ENCODE measurements at regions not wholly inside any gene's neighbourhood (a gene's known extent, or its start where the extent isn't known, plus 50 kb on each side); places are given as distances from the start of the nearest gene placed in this dataset.
"Not testable (repeated sequence)": the region's sequence is repeated elsewhere in the genome, so short reads cannot be mapped to it uniquely, and the experiment has no call there.

DNA sequence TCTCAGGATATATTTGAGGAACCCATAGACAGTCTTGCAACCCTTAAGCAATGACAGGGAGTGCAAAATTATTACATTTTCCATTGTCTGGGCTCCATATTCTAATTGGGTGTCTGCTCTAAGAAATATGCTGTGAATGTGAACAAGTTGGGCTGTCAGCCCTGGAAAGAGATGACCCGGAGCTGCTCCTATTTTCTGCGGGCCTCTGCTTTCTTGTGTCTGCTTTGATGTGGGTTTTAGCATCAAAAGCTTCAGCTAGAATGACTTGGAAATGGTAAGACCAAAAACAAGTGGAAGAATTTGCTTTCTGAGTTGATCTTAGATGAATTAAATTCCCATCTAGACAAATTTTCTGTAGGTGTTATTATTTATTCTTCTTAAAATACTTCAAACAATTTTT, 343.6 kb upstream of the IGFBP3 start:
- no peak for DNase-seq

DNA sequence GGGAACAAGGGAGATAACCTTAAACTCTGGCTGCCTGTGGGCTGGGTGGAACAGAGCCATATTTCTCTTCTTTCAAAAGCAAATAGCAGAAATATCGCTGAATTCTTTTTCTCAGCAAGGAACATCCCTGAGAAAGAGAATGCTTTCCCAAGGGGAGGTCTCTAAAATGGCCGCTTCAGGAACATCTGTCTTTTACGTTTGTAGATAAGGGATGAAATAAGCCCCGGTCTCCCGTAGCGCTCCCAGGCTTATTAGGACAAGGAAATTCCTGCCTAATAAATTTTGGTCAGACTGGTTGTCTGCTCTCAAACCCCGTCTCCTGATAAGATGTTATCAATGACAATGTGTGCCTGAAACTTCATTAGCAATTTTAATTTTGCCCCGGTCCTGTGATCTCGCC, 340.6 kb upstream of the IGFBP3 start:
- DNase-seq, result not testable (repeated sequence)

DNA sequence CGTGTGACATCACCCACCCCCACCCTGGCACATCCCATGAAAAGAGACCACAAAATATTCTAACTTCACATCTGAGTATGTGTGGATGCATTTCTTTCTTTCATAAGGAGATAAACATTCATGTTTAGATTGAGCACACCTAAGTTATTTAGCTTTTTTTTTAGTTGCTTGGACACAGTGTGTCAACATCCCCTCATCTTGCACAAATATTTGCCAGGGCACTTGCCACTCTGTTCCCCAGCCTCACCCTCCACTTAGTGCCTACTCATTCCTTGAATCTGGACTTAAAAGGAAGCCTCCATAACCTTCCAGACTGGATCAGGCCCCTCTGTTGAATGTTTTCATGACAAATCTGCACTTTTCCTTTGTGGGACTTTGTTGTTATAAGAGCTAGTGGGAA, 338.9 kb upstream of the IGFBP3 start:
- no peak for DNase-seq

DNA sequence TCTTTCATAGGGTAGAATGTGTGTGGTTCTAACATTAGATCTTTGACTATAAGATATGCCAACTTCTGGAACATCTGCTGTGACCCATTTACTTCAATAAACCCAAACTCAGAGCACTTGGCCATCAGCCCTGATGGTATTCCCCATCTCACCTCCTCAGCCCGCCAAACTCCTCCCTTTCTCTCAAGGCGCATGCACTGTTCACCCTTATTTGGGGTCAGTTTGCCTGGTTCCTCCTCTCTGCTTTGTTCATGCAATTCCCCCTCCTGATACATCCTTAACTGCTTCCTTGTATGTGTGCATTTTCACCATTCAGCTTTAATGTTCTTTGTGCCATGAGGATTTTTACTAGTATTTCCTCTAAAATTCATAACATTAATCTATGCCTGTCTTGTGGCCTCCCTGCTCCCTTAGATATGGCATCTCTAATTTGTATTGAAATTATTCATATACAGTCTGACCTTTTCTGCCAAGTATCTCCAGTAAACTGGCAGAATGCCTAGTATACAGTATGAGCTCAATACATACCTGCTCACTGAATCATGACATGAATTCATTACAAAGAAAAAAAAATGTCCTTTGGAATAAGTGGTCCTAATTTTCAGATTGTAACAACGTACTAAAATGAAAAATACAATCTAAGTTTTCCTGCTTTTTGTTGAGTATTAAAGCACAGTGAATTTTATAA, 336.8 kb upstream of the IGFBP3 start:
- no peak for DNase-seq

DNA sequence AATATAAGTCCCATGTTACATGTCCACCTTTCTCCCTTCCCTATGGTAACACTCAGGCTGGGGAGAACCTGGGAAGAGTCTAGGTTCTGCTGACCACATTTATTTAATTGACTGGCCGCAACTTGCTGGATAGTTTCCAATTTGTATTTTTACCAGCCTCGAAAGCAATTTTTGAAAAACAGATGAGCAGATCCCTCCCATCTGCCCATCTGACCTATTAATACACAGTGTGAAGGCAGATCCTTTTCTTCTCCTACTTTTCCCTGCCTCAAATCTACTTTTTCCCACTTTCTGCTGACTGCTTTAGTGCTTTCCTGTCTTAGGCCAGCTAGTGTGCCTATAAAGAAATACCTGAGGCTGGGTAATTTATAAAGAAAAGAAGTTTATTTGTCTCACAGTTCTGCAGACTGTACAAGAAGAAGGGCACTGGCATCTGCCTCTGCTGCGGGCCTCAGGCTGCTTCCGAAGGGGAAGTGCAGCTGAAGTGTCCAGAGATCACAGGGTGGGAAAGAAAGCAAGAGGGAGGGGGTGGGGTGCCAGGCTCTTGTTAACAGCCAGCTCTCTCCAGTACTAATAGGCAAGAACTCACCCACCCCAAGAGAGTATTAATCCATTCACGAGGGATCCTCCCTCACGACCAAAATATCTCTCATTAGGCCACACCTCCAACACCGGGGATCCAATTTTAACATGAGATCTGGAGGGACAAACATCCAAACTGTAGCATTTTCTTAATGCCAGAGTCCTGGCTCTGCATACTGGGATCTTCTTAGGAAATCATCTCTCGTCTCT, 336.0 kb upstream of the IGFBP3 start:
- no peak for DNase-seq

DNA sequence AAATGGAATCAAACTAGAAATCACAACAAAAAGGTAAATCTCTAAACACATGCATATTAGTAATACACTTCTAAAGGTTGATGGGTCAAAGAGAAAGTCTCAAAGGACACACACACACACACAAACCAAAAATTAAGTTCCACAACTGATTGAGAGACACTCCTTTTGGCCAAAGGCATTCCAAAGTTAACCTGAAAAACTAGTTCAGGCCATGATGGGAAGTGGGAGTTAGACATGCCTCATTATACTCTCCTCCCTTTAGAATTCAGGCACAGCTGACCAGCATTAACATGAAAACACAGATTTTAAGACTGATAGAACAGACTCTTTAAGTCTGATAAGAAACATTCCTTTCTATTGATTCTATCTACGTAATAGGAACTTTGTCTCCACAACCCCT, 332.4 kb upstream of the IGFBP3 start:
- no peak for DNase-seq

DNA sequence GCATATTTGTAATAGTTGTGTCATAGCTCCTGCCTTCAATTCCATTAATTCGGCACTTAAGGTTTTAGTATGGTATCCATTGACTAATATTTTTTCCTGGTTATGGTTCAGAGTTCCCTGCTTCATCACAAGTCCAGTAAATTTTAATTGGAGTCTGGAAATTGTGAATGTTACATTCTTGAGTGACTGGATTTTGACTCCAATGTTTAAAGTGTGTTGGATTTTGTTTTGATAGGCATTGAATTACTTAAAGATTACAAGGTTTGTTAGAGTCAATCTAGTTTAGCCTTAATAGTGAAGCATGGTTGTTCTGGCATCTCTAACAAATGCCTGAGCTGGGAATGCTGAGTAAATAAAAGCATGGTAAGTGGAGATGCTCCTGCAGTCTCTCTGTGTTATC, 326.6 kb upstream of the IGFBP3 start:
- no peak for DNase-seq

DNA sequence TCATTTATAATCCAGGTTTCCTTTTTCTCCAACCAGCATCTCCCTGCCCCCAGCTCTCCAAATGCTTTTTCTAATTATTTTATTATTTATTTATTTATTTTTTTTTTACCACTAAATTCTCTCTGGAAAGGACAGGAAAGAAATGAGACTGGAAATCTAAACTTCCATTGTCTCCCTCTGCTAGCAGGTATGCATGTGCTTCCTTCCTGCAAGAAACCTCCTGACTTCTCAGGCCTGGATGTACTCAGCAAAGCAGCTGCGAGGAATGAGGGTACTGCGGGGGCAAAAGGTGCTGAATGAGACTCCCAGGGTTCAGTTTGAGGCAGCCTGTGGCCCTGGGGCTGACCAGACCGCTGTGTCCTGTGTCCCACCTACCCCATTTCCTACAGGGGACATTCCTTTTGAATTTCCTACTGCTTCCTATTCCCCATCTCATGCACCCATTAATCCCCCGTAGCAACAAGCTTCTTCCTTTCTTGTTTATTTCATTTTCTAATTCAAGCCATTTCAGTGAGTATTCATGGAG, 324.6 kb upstream of the IGFBP3 start:
- DNase-seq, result no peak

DNA sequence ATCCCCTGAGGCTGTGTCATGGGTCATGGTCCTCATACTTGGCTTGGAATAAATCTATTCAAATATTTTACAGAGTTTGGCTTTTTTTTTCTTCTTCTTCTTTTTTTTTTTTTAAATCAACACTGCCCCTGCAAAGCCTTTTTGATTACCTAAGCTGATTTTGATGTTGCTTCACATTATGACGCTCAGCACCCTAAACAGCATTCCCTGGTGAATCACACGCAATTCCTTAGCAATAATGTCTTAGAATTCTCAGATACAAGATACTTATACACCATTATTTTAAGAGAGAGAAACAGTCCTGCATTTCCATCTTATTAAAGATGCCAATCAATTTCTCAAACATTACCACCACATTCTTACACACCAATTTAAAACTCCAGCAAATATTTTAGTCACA, 323.7 kb upstream of the IGFBP3 start:
- DNase-seq, result no peak

DNA sequence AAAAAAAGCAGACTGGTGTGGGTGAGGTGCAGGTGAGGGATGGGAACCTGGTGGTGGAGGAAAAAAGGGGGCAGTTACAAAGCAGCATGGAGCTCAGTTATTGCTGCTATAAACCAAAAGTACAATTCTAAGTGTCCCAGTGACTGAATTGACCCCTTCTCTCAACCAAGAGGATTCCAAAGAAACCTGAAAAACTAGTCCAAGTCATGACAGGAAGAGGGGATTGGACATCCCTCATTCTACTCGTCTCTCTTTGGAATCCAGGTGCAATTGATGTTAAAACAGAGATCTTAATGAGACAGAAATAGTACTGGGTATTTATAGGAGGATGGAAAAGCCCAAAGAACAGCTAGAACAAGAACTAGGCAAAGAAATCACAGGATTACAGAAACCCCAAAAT, 322.3 kb upstream of the IGFBP3 start:
- DNase-seq, result no peak

DNA sequence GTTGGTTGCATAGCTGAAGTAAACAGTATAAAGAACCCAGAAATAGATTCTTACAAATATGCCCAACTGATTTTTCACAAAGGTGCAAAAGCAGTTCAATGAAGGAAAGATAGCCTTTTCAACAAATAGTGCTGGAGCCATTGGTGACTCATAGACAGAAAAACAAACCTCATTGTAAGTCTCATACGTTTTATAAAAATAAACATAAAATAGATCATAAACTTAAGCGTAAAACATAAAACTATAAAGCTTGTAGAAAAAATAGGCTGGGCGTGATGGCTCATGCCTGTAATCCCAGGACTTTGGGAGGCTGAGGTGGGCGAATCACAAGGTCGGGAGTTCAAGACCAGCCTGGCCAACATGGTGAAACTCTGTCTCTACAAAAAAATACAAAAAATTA, 318.8 kb upstream of the IGFBP3 start:
- no peak for DNase-seq

DNA sequence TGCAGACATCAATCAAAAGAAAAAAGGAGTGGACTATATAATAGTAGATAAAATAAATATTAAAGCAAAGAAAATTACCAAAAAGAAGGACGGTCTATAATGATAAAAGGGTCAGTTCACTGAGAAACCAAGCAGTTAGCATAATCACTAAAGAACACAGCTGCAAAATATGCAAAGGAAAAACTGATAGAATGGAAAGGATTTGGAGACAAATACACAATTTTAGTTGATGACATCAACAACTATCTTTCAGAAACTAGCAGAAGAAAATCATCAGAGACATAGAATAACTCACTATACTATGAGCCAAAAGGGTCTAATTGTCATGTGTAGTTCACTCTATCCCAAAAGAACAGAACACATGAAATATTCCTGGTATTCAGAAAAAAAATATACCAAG, 316.4 kb upstream of the IGFBP3 start:
- no peak for DNase-seq

DNA sequence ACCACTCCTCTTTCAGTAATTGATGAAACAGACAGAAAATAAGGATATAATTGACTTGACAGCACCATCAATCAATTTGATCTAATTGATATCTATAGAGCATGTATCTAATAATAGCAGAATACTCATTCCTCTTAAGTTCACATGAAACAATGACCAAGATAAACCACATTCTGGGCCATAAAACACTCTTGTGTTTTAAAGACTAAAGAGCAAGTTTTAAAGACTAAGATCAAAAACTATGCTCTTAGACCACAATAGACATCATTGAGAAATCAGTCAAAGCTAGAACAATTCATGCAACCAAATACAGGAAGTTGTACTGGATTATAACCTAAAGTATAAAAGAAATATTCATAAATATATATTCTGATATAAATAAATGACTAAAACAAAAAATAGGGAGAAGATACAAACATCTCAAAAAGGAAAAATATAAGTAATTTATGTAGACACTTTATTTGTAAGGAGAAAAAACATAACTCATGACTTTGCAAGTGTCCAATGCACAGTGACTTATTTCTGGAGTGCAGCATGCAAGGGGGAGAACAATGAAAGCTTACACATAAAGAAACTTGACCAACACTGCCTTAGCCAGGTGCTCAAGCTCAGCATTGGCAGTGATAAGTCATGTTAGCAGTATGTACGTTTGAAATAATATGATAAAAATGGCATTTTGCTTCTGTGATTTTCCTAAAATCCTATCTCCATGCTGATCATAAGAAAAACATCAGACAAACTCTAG, 312.7 kb upstream of the IGFBP3 start:
- DNase-seq, result no peak

DNA sequence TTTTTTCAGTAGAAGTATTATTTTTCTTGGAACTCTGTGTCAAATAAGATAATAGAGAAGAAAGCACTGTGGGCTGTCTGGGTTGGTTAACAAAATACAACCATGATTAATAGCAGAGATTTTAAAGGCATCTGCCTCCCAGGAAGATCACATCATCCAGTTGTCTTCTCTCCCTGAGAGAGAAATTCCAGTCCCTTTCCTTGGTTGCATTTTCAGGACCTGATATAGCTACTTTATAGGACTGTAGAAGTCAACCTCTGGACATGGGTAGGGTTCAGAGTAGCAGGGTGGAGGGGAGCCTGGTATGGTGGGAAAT, 309.9 kb upstream of the IGFBP3 start:
- DNase-seq, result no peak

DNA sequence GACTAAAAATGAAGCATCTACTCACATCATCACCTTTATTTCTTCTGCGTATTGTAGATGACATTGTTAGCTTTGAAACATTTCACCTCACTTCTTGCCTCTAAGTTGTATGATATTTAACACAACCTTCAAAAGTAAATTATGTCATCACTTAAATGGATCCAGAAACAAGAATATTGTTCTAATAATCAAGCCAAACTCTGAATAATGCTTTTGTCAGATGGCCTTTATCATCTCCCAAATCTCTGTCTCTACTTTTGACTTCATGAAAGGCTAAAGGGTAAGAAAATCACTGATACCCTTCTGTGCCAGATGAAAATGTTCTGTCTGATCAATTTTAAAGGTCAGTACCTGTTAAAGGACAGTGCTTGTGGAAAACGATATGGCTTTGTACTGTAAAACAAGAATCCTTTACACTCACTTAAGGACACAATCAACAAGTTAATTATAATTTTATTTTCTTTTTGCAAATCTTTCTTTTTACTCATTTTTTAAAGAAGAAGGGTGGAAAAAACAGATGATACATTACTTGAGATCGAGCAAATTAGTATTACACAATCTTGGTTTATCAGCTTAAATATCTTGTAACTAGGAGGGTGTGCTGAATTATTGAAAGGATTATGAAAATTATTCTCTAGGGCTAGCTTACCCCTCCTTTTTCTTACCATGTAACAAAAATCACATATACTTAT, 309.4 kb upstream of the IGFBP3 start:
- no peak for DNase-seq

DNA sequence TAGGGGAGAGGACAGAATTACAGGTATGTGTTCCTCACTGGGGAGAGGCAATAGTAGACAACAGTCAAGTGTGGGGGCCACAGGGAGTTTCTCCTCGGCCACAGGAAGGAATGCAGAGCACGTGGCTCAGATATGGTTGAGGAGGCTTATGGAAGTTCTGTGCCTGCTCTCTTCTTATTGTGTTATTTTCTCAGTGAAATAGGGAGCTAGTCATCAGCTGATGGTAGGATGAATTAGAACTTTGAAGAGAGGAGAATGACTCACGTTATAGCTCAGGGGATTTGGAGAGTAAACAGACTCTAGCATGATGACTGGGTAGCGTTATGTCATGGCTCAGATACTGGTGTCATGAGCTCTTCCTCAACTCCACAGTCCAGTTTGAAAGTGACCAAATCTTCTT, 308.3 kb upstream of the IGFBP3 start:
- no peak for DNase-seq

DNA sequence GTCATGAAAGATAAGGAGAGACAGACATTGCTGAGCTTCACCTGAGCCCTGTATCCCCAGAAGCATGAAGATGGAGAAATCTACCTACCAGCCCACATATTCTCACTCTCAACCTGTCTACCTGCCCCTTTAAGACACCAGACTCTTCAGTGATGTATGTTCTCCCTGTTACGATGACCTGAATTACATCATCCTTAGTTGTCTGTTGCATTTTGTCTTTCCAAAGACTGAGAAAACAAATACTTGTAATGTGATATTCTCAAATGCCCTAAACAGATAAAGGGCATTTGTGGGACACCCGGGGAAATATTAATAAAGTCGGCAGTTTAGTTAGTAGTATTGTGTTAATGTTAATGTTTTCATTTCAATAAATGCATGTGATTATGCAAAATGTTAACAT, 305.8 kb upstream of the IGFBP3 start:
- DNase-seq, result no peak

DNA sequence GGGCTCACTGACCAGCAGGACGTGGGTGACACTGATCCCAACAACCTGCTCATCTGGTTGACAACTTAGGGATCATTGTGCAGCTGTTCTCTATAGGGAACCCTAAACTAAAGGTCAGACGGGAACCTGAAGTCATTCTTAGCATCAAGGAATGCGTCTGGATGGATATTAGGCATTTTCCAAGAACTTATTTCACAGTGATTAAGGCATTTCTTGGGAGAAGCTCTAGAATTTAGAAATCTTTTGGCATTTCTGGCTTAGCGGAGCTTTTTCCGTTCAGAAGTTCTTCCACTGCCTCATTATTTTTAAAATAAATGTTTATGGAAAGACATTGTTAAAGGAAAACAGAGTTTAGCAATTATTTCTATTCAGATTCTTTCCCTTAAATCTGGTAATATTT, 303.3 kb upstream of the IGFBP3 start:
- no peak for DNase-seq

DNA sequence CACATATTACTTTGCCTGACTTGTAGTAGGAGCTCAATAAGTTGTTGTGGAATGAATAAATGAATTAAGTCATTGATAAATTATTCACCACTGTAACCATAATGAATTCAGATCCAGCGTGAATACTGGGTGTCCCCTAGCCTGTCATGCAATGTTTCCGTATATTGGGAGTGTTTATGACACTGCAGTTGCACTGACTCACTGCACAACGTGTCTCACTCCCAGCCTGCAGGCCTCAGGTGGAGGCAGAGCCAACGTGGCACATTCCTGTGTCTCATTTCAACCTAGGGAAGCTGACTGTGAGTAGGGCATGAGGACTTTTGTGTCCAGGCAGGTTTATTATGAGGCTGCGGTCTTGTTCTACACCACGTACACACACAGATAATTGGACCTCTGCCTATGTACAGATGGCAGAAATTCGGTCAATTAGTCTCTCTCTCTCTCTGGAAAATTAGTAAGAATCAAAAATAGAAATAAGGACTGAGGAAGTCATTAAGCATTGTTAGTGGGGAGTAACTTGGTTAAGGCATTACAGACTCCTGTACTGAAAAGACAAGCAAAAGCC, 299.1 kb upstream of the IGFBP3 start:
- no peak for DNase-seq

DNA sequence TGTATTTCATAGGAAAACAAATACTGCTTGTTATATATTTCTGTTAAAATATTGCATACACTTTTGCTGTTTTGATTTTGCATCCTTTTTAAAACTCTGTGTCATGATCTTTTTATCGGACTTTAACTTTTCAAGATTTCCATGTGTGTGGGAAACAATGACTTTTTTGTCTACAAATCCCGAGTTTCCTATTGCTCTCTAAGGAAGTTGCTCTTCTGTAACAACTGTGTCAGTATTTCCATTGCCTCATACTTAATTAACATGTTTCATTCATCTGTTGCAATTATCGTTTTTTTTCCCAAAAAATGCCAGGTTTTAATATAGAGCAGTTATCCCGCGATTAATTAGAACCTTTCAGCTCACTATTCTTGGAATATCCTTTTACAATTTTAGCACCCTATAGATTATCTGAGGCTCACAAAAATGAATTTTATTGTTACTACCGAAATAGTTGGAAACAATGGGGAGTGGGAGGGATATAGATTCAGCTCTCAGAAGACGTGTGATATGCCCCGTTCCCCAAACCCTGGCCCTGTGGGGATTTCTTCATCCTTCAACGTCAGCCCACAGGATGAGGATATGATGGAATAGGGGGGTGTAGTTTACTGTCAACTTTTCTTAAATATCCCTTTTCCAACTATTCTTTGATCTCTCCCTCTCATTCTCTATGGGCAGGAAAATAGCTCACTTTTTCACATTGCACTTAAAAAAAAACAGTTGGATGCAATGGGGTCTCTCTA, 297.6 kb upstream of the IGFBP3 start:
- no peak for DNase-seq

DNA sequence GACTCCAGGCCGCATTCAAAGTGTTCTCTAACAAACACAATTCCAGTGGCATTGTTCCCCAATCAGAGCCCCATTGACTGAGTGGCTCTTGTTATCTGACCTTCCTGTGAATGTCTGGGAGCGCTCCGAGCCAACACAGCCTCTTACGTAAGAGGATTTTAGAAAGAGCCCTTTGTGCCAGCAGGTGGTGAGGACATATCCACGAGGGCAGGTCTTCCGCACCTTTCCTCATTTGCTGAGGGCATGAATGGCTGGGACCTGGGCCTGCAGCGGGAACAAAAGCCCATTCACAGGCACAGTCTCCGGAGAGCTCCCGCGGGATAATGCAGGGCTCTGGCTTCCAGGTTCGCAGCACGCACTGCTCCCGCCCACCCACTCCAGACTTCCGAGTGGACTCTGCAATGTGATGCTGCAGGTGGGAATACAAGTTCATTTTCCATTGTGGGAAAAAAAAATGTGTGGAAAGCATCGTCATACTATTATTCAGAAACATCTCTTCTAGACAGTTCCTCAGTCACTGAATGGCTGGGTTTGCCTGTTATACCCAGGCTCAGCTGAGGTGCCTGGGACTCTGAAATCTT, 295.0 kb upstream of the IGFBP3 start:
- peak in 1 of 3 experiments; percentile 8 for DNase-seq

DNA sequence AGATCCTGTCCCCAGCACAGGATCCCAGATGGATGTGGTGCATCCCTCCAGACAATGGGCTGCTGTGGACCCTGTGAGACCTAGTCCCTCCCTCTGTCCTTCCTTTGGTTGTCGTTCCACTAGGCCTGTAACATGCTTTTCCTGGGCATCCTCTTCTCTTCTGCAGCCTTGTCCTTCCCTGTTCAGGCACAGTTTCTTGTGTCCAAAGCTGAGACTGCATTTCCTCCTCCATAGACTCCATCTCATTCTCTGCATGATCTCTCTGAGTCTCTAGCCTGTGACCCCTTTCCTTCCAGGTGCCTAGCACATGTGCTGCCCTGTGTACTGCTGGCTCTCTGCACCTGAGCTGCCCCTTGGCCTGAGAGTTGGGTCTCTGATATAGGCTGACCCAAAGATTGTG, 293.5 kb upstream of the IGFBP3 start:
- no peak for DNase-seq
